Mesothelial cell of epicardium (in vitro differentiated cells): ENCODE measurements at regions not wholly inside any gene's neighbourhood (a gene's known extent, or its start where the extent isn't known, plus 50 kb on each side); places are given as distances from the start of the nearest gene placed in this dataset.

ENCODE experiments used
- DNase-seq, 2 experiments: peaks; one replicate each; pipeline ENCODE4 v3.0.0; 2021; ENCODE audit warnings: low spot score in 2 of 2; ENCODE audit not compliant: unreplicated experiment in 2 of 2
- H3K27ac Mint-ChIP-seq: 2 replicates; pipeline ENCODE4 v1.8.0; 2021; ENCODE audit warnings: mixed read lengths
- H3K27me3 Mint-ChIP-seq: 2 replicates; pipeline ENCODE4 v1.8.0; 2021; ENCODE audit warnings: low read depth, mixed read lengths
- H3K36me3 Mint-ChIP-seq: 2 replicates; pipeline ENCODE4 v1.8.0; 2021; ENCODE audit warnings: mixed read lengths
- H3K4me1 Mint-ChIP-seq: 2 replicates; pipeline ENCODE4 v1.8.0; 2021; ENCODE audit warnings: mixed read lengths
- H3K4me3 Mint-ChIP-seq: 2 replicates; pipeline ENCODE4 v1.8.0; 2021; ENCODE audit warnings: mild to moderate bottlenecking, moderate library complexity, mixed read lengths
- H3K9me3 Mint-ChIP-seq: 2 replicates; pipeline ENCODE4 v1.8.0; 2021; ENCODE audit warnings: mixed read lengths
- CTCF ChIP-seq: fragments of 200-600 bp; sonication (generic); IDR thresholded peaks from one replicate; pipeline ENCODE4 v1.5.0; 2021; ENCODE audit warnings: antibody characterized with exemption; ENCODE audit not compliant: unreplicated experiment

DNA sequence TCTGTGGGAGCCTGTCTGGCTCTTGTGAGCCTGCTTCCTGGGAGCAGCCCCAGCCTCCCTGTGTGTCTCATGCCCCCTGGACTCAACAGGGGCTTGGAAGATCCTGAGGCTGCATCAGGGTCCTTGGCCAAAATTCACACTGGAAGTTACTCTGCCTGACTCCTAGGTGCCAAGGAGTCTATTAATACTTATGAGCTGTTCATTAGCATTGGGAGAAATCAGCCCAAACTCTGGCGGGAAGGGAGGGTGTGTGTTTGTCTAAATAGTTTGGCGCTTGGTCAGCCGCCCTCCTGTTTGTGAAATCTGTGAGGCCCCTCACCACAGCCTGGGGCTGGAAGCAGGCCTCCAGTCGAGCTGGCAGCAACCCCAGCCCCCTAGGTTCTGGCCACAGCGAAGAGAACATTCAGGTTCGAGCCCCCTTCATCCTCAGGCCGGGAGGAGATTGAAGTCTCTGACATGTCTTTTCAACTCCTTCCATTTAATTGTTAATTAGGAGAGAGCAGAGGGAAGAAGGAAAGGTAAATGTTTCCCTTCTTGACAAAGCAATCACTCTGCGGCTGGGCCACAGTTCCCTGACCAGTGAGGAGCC, 82.1 kb upstream of the F3 start:
- Mint-ChIP-seq H3K27me3 (no peaks in the 10 kb centered on the region), H3K9me3 (peaks cover 2% of the 10 kb centered on the region), H3K27ac (peak overlapping the region; percentile 88), H3K4me3 (no peak overlapping the region), H3K4me1 (peaks cover 48% of the 10 kb centered on the region), H3K36me3 (no peaks in the 10 kb centered on the region)
- no peak for TF ChIP-seq CTCF
- no peak for DNase-seq

DNA sequence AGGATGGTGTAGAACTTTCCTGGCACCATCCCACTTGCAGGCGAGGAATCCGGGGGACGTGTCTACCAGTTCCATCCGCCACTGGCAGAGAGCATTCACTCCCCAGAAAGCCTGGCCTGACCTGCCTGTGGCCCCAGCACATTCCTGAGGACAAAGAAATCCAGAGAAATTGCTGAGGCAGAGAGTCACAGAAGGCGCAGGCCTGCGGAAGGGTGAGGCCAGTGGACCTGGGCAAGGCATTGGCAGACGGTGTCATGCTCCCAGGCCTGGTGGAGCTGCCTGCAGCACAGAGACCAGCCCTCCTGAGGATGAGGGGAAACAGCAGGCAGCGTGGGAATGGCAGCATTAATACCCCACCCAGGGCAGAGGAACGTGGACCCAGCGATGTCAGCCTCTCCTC, 81.2 kb upstream of the F3 start:
- TF ChIP-seq CTCF: no peak
- peaks cover 50% of the 10 kb centered on the region for H3K4me1 Mint-ChIP-seq
- no peaks in the 10 kb centered on the region for H3K27me3 Mint-ChIP-seq
- DNase-seq: no peak
- H3K9me3 Mint-ChIP-seq: peaks cover 9% of the 10 kb centered on the region
- H3K4me3 Mint-ChIP-seq: no peak overlapping the region
- peak overlapping the region; percentile 88 for H3K27ac Mint-ChIP-seq
- peaks cover 6% of the 10 kb centered on the region for H3K36me3 Mint-ChIP-seq

DNA sequence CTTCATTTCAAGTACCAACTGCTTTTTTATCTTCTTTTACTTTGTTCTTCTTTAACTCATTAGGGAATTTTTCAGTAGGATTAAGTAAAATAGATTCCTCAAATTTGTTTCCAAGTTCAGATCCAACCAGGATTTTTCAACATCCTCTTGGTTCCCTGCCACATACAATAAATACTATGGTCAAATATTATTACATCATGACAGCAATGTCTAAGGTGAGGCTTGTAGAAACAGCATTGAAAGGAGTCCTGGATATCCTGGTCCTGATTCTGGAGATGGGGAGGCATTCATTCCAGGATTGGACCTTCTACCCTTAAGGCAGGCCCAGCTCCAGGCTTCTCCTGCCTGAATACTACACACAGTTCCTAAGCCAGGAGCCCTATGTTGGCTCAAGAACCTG, 80.2 kb upstream of the F3 start:
- Mint-ChIP-seq H3K4me3 (no peak overlapping the region), H3K27me3 (no peaks in the 10 kb centered on the region), H3K36me3 (peaks cover 6% of the 10 kb centered on the region), H3K4me1 (peaks cover 59% of the 10 kb centered on the region), H3K27ac (peak overlapping the region; percentile 88), H3K9me3 (peaks cover 9% of the 10 kb centered on the region)
- no peak for TF ChIP-seq CTCF
- DNase-seq: no peak

GRCh38 chr1:94621395-94621794, 79.8 kb upstream of the F3 start:
- Mint-ChIP-seq H3K27me3 (no peaks in the 10 kb centered on the region), H3K9me3 (peaks cover 9% of the 10 kb centered on the region), H3K27ac (peak overlapping the region; percentile 88), H3K36me3 (peaks cover 6% of the 10 kb centered on the region), H3K4me3 (no peak overlapping the region), H3K4me1 (peaks cover 63% of the 10 kb centered on the region)
- no peak for TF ChIP-seq CTCF
- peak; percentile 38 to 67 for DNase-seq

DNA sequence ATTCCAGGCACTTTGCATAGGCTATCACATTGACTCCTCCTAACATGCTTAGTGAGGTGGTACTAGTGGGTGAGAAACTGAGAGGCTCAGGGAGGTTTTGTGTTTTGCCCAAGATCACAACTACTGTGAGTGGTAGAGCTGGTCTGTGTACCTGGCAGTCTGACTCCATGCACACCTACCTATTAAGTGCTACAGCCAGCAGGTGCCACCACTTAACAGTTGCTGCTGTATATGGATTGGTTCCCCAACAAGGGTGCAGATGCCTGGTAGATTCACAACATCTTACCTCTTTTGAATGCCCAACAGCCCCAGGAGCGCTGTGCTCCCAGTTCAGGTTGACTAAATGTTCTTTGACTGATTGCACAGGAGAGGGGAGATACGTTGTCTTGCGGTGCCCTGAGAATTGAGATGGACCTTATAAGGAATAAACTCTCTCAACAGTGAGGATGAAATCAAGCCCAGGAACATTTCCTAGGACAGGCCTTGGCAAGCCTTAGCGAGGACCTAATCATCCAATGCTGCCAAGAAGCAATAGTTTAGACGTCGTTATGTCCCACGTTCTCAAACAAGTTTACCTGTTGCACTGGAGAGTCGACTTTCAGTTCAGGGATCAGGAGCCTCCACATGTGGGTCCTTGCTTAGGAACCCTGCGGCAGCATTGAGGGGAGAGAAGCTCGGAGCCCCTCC, 78.9 kb upstream of the F3 start:
- peak overlapping the region; percentile 68 for H3K27ac Mint-ChIP-seq
- H3K27me3 Mint-ChIP-seq: no peaks in the 10 kb centered on the region
- H3K4me1 Mint-ChIP-seq: peaks cover 70% of the 10 kb centered on the region
- no peak for DNase-seq
- peaks cover 6% of the 10 kb centered on the region for H3K36me3 Mint-ChIP-seq
- H3K9me3 Mint-ChIP-seq: peaks cover 9% of the 10 kb centered on the region
- no peak overlapping the region for H3K4me3 Mint-ChIP-seq
- TF ChIP-seq CTCF: no peak
